ENCODE measurements at regions not wholly inside any gene's neighbourhood (a gene's known extent, or its start where the extent isn't known, plus 50 kb on each side); places are given as distances from the start of the nearest gene placed in this dataset.

DNA sequence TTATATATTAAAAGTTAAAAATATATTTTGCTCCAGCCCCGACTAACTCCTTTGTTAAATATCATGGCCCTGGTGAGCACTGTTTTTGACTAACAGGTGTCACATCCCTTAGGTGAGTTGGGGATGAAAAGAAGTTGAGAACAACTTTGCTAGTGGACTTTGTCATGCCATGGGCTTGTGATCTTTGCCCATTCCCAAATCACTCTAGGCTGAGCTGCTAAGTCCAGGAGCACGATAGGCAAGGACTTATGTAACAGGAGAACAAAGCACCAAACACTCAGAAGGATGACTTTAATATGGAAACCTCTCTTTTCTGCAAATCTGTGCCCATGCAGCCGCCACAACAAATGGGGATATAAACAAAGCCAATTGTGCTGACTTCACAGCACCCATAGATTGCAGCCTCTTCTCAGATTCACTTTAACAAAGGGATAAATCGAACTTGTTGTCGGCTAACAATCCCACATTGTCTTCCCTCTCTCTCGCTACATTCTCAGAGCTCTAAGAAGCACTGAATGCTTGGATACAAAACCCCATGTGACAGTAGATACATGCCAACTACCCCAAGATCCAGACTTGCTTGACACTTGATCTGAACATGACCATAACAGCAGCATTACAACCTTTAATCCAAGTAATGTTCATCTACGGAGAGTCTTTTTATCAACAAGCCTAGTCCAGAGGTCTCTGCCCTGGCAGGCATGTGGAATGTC, 86.8 kb upstream of the CD180 start:
- no peak for DNase-seq

DNA sequence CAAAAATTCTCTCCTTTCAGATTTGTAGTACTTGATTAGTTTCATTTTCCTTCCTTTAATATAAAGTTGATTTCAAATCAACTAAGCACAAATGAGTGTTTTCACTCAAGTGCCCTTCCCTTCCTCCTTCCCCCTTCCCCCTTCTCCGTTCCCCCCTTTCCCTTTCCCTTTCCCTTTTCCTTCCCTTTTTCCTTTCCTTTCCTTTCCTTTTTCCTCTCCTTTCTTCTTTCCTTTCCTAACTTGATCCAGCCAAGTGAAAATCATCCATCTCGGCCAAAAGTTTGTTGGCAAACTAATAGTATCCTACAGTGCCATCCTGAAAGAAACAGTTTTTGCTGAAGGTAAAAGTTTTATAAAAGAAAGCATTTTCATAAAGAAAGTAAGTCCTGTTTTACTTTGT, 85.3 kb upstream of the CD180 start:
- no peak for DNase-seq

DNA sequence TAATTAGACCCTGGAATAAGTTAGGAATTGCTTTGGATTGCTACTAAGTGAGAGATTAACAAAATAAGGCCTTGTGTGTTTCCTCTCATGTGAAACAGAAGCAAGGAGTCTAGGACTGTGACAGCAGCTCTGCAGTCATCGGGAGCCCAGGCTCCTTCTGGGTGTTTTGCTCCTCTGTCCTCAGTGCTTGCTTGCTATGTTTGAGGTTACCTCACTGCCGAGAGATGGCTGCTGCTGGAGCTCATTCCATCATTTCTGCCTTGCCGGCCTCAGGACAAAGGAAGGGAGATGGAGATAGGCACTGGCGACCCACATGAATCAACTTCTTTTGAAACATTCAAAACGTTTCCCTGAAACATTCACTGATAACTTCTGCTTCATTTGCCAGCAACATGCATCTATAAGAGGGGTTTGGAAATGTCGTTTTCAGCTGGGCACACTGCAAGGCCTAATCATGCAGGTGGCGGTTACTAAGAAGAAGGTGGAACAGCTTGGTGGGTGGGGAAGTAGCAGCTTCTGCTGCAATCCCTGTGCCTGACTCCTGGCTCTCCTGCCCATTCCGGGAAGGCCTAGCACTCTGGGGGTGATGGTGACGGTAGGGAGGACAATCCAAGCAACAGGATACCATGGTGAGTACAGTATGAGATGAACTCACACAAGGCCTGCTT, 77.2 kb upstream of the CD180 start:
- no peak for DNase-seq

DNA sequence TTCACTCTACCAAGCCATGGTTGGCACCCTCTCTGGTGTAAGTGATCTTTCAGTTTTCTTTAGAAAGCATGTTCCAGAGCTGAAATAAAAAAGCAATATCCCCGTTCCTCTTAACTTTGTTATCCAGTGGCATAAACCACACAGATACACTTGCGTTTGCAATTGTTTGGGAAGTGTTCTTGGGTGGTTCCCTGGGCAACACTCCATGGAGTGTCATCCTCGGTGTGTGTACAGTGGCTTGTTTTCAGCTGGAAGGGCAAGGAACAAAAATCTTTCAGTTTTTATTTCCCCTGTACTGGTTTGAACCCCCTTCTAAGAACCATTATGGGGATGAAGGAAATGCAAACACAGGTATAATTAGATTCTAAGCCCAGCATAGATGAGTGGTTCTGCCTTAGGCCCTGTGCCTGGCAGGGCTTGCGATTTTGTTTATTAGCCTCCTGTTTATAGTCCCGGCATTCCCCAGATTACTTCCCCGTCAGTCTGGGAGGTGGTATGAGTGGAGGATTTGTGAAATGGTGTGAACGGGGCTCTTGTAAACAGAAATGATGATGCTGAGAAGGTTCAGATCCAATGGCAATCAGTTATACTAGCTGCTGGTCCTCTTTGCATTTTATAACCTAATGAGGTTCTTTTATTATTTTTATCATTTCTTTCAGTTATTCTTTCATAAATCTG, 76.0 kb upstream of the CD180 start:
- DNase-seq = no peak

DNA sequence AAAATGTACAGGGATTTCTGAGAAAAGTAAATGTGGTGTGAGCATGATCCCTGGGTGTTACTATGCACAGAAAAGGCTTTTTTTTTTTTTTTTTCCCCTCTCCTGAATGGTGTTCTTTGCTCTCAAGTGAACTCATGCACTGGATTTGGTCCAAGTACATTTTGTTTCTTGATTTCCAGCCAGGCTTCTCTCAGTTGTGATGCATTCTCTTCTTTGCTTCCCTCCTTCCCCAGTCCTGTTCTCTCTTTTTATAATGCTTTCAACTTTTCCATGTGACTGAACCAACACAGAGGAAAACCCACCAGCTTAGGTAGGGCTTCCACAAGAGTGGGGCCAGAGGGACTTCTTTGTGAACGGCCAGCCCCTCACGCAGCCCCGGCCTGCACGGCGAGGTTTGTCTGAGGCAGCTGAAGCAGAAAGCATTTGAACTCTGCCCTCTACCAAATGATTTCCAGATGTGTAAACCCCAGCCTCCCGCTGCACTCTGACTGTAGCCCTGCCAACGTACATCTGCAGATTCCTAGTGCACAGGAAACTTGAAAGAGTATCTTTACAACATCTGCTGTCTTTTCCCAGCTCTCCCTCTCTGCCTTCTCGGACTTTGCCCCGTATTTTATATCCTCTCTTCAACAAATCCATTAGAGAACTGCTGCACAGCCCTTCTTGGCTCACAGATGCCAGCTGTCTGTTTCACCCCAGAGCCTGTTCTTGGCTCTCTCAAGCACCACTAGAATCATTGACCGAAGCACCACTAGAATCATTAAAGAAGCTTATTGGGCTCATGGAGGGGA, 71.8 kb upstream of the CD180 start:
- DNase-seq = peak; percentile 70

DNA sequence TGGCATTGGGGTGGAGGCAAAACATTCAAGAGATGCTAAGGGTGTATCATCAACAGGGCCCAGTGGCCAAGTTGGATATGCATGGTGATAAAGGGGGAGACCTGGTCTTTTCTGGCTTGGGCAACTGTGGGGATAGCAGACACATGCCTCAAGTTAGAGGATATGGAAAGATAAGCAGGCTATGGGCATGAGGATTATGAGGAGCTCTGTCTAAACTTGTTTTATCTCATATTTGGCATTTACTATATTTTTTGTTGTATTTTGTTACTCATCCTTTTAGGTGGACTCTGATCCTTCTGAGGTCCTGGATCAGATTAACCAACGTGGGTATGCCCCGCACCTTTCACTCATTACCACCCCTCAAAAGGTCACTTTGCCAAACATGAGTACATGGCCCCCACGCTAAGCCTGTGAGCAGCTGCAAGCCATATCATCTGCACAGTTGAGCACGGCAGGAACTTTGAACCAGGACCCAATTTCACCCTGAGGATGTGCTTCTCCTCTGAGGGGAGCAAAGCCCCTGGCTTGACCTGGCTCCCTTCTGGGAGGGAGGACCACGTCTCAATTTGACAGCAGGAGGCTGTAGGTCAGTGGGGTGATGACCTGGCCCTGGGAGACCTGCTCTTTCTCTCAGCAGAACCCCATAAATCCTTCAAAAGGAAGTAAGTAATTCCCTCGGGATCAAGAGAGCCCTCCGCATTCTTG, 71.1 kb upstream of the CD180 start:
- DNase-seq = no peak

DNA sequence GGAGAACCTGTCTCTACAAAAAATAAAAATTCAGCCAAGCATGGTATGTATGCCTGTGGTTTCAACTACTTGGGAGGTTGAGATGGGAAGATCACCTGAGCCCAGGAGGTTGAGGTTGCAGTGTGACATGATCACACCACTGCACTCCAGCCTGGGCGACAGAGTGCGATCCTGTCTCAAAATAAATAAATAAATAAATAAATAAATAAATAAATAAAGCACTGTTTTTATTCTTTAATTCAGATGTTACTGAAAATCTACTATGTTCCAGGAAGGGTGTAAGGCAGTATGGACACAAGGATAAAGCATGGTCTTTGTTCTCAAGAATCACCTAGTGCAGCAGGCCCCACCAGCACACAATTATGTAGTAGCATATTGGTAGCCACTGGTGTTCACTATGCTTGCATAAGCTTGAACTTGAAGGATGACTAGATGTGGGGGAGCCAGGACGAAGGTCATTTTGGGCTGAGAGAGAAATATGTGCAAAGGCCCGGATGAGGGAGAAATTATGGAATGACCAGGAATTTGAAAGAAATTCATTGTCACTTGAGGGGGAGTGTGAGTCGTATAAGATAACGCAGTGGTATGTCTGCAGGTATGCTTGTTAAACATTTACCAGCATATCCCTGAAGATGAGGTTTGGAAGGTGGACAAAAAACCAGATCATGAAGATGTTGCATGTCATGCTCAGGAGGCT, 70.2 kb upstream of the CD180 start:
- DNase-seq = no peak

DNA sequence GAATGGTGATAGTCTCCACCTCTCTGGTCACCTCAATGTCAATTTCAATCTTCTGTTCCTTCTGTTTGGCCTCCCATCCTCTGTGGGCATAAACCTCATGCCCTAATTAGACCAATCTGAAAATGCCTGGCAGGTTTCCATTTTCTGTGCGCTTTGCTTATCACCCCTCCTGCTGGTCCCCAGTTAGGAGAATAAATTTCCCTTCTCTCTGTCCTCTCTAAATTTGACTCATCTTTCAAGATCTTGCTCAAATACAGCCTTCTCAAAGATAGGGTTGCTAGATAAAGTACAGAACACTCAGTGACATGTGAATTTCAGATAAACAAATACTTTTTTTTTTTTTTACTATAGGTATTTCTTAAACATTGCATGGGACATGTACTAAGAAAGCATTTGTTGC, 69.4 kb upstream of the CD180 start:
- no peak for DNase-seq

DNA sequence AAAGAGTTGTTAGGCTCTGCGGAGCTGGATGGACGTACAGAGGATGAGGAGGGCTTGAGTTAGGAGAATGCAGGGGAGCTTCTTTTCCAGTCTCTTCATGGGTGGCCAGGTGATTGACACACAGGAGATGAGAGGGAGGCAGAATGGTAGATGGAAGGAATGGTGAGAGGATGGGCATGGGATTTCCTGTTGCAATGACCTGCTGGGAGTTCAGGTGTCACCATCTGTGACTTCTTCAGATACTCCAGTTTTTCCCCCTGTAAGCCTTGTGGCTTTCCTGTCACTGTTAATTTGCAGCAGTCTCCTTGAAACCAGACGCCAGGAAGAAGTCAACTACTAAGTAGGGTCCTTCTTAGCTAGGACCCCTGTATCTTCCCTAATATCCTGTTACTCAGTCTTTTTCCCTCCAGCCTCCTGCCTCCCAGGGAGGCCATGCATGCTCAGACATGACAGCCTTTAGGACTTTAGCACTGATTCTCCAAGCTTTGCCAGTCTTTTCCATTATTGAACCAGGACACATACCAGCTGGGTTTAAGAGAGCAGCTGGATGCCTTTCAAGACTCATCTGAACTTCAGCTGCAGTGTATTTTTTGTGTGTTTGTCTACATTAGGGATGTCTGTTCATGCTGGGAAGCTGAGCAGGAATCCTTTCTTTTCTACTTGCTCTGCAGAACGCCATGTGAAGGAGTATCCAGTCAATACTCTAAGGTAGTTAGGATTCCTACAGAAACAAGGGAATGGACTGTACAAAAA, 67.2 kb upstream of the CD180 start:
- no peak for DNase-seq

DNA sequence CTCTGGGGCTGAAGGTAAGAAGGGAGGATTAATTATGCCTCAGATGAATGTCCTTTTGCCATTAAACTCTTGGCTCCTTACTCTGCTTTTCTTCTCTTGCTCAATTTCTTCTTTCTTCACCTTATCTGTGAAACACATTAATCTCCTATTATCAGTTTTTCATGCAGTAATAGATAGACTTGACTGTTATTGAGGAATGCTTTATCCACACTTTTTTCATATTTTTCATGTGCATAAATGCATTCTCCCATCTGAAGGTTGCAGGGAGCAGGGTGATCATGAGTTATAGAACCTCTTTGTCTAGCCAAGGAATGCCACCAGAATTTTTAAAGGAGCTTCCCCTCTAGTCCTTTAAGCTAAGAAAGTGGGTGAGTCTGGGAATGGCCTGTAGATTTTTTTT, 66.4 kb upstream of the CD180 start:
- no peak for DNase-seq

DNA sequence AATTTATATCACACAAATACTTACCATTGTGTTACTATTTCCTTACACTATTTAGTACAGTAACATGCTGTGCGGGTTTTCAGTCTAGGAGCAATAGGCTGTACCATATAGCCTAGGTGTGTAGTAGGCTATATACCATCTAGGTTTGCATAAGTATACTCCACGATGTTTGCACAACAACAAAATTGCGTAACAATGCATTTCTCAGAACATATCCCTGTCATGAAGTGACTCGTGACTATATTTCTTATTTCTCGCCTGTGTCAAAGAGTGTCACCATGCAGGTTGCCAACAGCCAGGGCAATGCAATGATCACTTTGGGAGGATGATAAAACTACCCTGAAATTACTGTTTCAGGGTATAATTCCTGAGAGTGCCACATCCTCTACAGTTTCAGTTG, 65.6 kb upstream of the CD180 start:
- DNase-seq = no peak

DNA sequence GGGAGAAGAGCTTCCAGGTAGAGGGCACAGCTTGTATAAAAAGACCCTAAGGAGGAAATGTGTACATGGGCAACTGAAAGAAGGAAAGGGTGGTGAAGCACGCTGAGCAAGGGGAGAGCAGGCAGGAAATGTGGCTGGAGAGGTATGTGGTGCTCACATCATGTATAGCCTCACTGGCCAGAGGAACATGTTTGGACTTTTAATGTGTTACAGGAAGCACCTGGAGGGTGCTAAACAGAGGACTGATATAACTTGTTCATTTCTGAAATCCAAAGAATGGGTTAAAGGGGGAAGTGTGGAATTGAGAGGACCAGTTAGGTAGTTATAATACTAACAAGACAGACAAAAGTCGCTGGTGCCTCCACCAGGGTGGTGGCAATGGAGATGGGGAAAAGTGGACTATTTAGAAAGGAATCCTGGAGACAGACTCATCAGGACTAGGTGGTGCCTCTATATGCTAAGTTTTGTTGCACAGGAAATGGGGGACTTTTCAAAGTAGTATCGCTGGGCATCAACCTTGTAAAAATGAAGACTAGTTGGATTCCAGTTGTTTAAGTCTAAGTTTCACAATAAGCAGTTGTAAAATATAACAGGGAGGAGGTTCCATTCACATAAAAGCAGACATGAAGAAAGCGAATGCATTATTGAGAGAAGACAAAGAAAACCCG, 63.1 kb upstream of the CD180 start:
- peak; percentile 48 for DNase-seq

DNA sequence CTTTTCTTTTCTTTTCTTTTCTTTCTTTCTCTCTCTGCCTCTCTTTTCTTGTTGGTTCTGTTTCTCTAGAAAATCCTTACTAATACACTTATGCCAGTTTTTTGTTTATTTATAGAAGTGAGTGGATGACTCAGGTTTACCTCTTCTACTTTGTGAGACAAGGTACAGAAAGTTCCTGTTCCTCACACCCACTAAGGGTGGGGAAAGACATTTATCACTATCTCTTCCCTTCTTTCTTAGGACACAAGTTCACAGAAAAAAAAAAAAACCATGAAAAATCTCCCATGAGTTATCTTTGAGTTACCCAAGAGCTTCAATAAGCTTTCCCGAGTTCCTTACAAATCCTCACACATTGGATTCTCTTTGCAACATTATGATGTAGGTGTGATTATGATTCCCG, 60.9 kb upstream of the CD180 start:
- no peak for DNase-seq

DNA sequence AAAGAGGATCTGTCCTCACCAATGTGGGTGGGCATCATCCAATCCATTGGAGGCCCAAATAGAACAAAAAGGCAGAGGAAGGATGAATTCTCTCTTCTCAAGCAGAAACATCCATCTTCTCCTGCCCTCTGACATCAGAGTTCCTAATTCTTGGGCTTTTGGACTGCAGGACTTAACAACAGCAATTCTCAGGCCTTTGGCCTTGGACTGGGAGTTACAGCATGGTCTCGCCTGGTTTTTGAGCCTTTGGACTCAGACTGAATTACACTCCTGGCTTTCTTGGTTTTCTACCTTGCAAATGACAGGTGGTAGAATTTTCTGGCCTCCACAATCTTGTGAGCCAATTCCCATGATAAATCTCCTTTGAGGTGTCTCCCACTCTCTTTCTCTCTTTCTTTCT, 60.5 kb upstream of the CD180 start:
- DNase-seq = no peak

DNA sequence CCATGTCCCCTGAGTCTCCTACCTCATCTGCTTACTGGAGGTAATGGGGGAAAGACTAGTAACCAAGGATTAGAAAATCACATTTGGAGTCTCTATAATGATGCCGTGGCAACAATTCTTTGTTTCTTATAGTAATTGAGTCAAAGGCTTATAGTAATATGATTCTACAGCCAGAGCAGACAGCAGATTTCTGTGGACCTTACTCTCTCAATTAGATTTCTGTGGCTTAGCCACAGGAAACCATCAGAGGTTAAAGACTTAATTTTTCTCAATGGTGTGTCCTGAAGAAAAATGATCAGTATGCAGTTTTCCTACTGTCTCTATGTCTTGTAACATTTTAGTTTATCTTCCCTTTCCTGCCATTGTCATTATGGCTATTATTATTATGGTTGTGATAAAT, 59.3 kb upstream of the CD180 start:
- DNase-seq = no peak

DNA sequence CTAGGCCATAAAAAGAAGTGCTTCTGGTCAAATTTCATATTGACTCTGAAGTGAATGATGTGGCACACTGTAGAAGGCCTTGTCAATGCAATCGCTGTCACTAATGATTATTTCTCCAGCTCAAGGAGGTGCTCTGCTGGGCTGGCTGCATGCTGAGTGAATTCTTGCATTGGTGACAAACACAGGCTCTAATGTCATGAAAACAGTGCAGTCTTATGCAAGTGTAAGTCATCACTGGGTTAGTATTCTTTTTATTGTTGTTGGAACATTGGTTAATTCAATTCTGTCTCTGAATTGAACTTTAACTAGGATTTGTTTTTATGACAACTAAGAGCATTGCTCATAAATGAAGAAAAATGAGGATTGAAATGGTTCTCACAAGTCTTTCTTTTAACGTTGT, 57.3 kb upstream of the CD180 start:
- no peak for DNase-seq

DNA sequence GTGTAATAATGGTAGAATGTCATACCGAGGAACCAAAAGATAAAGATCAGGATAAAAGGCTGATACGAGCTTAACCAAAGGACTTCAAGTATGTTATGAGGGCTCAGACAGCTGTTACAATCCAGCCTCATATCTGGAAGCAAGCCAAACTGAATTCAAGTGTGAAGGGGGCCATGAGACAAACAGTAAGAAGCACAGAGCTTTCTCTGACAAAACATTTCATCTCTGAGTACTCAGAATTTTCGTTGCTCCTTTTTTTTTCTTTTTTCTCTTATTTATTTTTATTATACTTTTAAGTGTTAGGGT, 52.9 kb upstream of the CD180 start:
- DNase-seq = no peak

DNA sequence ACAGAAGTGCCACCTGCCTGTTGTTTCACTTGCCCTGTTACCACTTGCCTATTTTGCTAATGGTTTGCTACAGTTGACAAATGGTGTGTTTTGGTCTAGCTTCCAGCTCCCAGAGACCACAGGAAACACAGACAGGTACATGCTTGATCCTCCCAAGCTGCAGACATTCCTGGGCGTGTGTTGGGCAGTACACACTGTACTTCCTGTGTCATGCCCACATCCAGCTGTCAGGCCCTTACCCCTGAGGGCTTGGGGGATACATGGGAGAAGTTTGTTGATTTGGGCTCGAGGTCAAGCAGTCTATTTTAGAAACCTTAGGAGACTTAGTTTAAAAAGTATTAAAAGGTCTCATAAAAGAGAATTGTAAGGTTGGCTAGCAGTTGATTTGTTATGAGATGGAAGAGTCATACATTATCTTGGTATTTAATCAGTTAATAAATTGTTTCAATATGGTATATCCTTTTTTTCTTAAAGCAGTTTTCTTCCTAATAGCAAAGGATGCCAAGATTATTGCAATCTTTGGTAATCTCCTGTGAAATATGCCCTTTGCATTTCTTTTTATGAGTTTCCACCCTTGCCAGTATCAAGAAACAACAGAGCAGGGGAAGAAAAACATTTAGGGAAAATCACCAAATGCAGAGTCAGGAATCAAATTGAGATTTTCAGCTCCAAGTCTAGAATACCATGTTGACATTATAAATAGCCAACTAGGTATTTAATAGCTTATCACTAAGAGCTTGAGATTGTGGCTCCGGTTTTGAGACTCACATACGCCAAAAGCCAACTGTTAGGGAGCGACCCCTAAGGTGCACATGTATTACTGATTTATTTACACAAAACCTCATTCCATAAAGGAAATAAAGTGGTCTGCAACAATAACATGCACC, 52.3 kb upstream of the CD180 start:
- no peak for DNase-seq

DNA sequence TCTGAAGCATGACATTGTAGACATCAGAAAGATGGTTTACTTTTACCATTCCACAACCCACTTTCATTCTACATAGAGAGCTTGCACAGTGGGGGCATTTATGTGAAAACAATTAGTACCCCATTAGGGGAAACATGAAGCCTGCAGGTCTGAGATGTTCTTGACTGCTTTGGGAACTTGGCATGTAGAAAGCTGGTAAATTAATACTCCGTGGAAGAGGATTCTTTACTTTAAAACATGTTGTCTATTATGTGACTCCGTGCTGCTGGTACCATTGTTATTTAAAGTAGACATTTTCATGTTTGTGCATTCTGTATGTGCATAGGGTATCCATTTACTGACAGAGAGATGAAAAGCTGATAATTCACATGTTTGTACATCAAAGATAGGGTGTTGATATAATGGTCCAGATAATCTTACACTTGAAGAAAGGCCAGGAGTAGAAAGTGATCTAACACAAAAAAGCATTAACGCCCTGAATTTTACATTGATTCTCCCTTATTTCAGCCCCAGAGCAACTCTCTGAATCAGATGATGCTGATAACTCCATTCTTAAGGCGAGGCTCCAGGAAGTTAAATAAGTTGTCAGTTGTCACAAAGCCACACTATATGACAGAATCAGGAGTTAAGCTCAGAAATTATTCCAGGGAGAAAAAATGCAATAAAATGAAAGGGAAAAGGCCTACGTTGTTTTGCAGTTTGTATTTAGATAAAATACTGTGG, 50.1 kb upstream of the CD180 start:
- DNase-seq = no peak
